Upper lobe of left lung (tissue), 6 donors: ENCODE measurements at regions not wholly inside any gene's neighbourhood (a gene's known extent, or its start where the extent isn't known, plus 50 kb on each side); places are given as distances from the start of the nearest gene placed in this dataset.

Experiments used
- ATAC-seq, 2 donors: fragments of 200-7000 bp; cut with Tn5 transposase; one replicate each; pipeline ENCODE4 v1.9.1; 2022; ENCODE audit warnings: mild to moderate bottlenecking in 2 of 2, moderate library complexity in 2 of 2; ENCODE audit not compliant: low FRiP score in 2 of 2
- DNase-seq, 2 donors: peaks; one replicate each; pipeline ENCODE4 v3.0.0-alpha.2; 2019 to 2020
- H3K27ac ChIP-seq, 4 donors: fragments of 200-600 bp; sonication (generic); one replicate each; pipeline ENCODE4 v1.5.1; 2016 to 2019
- H3K27me3 ChIP-seq, 4 donors: fragments of 200-600 bp; sonication (generic); one replicate each; pipeline ENCODE4 v1.5.1; 2017 to 2019
- H3K36me3 ChIP-seq, 4 donors: fragments of 200-600 bp; sonication (generic); one replicate each; pipeline ENCODE4 v1.5.1; 2016 to 2019
- H3K4me1 ChIP-seq, 4 donors: fragments of 200-600 bp; sonication (generic); one replicate each; pipeline ENCODE4 v1.5.1; 2018 to 2019
- H3K4me3 ChIP-seq, 4 donors: fragments of 200-600 bp; sonication (generic); one replicate each; pipeline ENCODE4 v1.5.1; 2017 to 2019; ENCODE audit warnings: mild to moderate bottlenecking in 2 of 4, moderate library complexity in 1 of 4
- H3K9me3 ChIP-seq, 4 donors: fragments of 200-600 bp; sonication (generic); one replicate each; pipeline ENCODE4 v1.5.1; 2018 to 2019
- EP300 ChIP-seq, 4 donors: sonication (generic); formaldehyde crosslinking; IDR thresholded peaks; one replicate each; pipeline ENCODE4 v1.5.1; 2017; ENCODE audit warnings: antibody characterized with exemption in 4 of 4, control low read depth in 2 of 4
- POLR2A ChIP-seq, 4 donors: fragments of 450-650 bp; IDR thresholded peaks; one replicate each; pipeline ENCODE4 v1.5.1; 2016 to 2017; ENCODE audit warnings: antibody characterized with exemption in 4 of 4, mild to moderate bottlenecking in 2 of 4
- POLR2AphosphoS5 ChIP-seq, 2 donors: sonication (generic); formaldehyde crosslinking; IDR thresholded peaks; one replicate each; pipeline ENCODE4 v1.5.1; 2017; ENCODE audit warnings: antibody characterized with exemption in 2 of 2
- WGBS, 2 donors: methylation state at CpG; one replicate each; pipeline ENCODE4 v1.1.5; 2017 to 2018; 5-methylcytosine and 5-hydroxymethylcytosine counted together
- TF ChIP-seq, protein P1 (sequence below), 6 experiments: fragments of 450-650 bp in 4 of 6; fragments of 200-600 bp in 2 of 6; sonication (generic) in 2 of 6; IDR thresholded peaks; one replicate each; pipeline ENCODE4 v1.5.1; 2016 to 2019; ENCODE audit warnings: antibody characterized with exemption in 6 of 6
- donor health status: DM: no; HTN: no; CAD: no; lungs with moderate emphysema.
- donor health status: DM: no; HTN: yes; CAD: no; lungs with severe emphysema.

DNA sequence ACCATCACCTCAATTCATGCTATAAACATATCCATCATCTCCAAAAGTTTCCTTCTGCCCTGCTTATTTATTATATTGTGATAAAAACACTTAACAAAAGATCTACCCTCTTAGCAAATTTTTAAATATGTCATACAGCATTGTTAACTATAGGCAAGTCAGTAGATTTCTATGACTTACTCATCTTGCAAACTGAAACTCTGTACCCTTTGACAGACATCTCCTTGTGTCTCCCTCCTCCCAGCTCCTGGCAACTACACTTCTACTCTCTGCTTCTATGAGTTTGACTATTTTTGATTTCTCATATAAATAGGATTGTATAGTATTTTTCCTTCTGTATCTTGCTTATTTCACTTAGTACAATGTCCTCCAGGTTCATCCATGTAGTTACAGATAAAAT is 174.8 kb downstream of the TNFSF18 start:
- no peaks in the 10 kb centered on the region for H3K36me3 ChIP-seq
- no peak for DNase-seq
- H3K9me3 ChIP-seq: no peaks in the 10 kb centered on the region
- H3K27me3 ChIP-seq: no peaks in the 10 kb centered on the region
- no peak for ATAC-seq
- no peak overlapping the region for H3K4me3 ChIP-seq
- H3K4me1 ChIP-seq: no peaks in the 10 kb centered on the region
- no peak for TF ChIP-seq POLR2AphosphoS5 (IDR thresholded peaks at IDR 0.05)
- TF ChIP-seq EP300 (IDR thresholded peaks at IDR 0.05): no peak
- TF ChIP-seq POLR2A (IDR thresholded peaks at IDR 0.05): no peak
- TF ChIP-seq, protein P1, sequence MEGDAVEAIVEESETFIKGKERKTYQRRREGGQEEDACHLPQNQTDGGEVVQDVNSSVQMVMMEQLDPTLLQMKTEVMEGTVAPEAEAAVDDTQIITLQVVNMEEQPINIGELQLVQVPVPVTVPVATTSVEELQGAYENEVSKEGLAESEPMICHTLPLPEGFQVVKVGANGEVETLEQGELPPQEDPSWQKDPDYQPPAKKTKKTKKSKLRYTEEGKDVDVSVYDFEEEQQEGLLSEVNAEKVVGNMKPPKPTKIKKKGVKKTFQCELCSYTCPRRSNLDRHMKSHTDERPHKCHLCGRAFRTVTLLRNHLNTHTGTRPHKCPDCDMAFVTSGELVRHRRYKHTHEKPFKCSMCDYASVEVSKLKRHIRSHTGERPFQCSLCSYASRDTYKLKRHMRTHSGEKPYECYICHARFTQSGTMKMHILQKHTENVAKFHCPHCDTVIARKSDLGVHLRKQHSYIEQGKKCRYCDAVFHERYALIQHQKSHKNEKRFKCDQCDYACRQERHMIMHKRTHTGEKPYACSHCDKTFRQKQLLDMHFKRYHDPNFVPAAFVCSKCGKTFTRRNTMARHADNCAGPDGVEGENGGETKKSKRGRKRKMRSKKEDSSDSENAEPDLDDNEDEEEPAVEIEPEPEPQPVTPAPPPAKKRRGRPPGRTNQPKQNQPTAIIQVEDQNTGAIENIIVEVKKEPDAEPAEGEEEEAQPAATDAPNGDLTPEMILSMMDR (IDR thresholded peaks at IDR 0.05): no peak
- no peak overlapping the region for H3K27ac ChIP-seq

DNA sequence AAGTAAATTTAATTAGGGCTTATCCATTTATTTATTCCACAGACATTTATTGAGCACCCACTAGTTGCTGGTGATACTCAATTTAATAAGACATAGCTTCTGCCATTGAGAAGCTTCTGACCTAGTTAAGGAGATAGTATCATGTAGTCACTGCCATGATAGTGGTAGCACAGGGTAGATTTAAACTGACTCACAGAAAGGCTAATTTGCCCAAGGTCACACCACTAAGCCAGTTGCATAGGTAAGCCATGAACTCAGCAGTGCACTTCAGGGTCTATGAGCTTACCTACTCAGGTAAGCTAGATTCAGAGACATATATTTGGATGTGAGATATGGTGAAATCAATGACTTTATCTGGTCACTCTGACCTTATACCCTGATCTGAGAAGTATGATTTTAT is 168.4 kb downstream of the TNFSF18 start:
- Histone ChIP-seq H3K27ac (no peak overlapping the region), H3K4me3 (no peak overlapping the region), H3K4me1 (no peaks in the 10 kb centered on the region), H3K9me3 (no peaks in the 10 kb centered on the region), H3K27me3 (no peaks in the 10 kb centered on the region), H3K36me3 (no peaks in the 10 kb centered on the region)
- TF ChIP-seq POLR2A (IDR thresholded peaks at IDR 0.05) (no peak), POLR2AphosphoS5 (IDR thresholded peaks at IDR 0.05) (no peak), EP300 (IDR thresholded peaks at IDR 0.05) (no peak)
- TF ChIP-seq, protein P1 (IDR thresholded peaks at IDR 0.05): no peak
- DNase-seq (no peak), ATAC-seq (no peak)

DNA sequence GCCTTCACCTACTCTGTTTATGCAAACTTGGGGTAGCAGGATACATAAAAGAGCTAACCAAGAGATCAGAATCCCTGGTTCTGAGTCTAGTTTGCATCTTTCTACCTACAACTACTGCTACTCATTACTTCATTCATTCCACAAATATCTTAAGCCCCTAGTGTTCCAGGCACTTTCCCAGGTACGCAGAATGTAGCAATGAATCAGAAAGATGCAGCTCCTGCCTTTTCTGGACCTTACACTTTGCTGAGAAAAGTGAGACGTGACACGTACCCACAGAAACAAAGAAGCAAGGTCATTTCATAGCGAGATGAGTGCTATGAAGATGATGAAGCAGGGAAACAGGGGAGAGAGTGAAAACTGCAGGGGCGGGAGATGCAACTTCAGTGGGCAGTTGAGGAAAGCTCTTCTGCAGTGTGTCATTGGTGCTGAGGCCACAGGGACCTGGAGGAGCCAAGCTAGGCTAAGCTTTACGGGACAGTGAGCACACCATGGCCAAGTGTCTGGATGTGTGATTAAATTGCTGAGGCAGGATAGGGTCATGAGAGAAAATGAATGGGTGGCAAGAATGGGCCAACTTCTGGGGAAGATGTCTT is 167.9 kb downstream of the TNFSF18 start:
- H3K27me3 ChIP-seq: no peaks in the 10 kb centered on the region
- no peak for DNase-seq
- no peaks in the 10 kb centered on the region for H3K9me3 ChIP-seq
- H3K36me3 ChIP-seq: no peaks in the 10 kb centered on the region
- WGBS, 2 donors: 92 to 95% methylated on average over 6 of the region's 6 CpGs
- no peak overlapping the region for H3K4me3 ChIP-seq
- TF ChIP-seq, protein P1 (IDR thresholded peaks at IDR 0.05): no peak
- TF ChIP-seq EP300 (IDR thresholded peaks at IDR 0.05) (no peak), POLR2AphosphoS5 (IDR thresholded peaks at IDR 0.05) (no peak), POLR2A (IDR thresholded peaks at IDR 0.05) (no peak)
- ATAC-seq: no peak
- no peaks in the 10 kb centered on the region for H3K4me1 ChIP-seq
- H3K27ac ChIP-seq: no peak overlapping the region

DNA sequence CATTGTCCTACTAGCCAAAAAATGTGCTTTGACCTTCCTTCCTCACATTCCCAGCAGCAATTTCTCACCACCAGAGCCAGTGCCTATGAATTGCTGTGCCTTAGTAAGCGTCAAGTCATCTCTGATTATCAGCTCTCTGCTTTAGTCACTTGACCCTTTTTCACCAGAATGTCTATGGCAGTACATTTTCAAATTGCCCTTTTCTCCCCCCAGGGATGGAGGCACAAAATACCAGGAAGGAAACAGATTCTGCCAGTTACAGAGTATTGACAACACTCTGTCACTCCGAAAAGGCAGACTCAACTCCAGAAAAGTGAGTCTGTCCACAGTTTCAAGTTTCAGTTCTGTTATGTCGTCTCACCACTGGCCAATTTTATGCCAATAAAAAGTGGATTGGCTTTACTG is 167.4 kb downstream of the TNFSF18 start:
- Histone ChIP-seq H3K9me3 (no peaks in the 10 kb centered on the region), H3K27ac (no peak overlapping the region), H3K36me3 (no peaks in the 10 kb centered on the region), H3K4me1 (no peaks in the 10 kb centered on the region), H3K27me3 (no peaks in the 10 kb centered on the region), H3K4me3 (no peak overlapping the region)
- ATAC-seq (no peak), DNase-seq (no peak)
- 69 to 74% methylated on average over 3 of the region's 3 CpGs for WGBS, 2 donors
- TF ChIP-seq POLR2AphosphoS5 (IDR thresholded peaks at IDR 0.05): no peak
- TF ChIP-seq POLR2A (IDR thresholded peaks at IDR 0.05): no peak

DNA sequence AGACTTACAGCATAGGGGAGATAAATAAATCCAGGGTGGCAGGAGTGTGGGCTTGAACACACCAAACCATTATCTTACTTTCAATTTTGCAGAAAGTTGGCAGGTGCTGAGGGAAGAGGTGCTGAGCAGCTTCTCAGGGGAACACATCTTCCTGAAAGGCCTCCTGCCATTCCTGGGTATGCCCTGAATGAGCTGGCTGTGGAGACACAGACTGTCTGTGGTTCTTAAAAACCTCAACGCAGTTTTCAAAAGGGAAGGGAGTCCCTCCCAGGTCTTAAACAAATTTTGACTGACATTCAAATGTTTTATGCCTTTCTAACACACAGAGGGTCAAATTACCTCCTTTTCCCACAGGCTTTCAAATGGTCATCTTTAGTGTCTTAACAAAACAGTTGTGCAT is 166.9 kb downstream of the TNFSF18 start:
- TF ChIP-seq POLR2AphosphoS5 (IDR thresholded peaks at IDR 0.05): no peak
- no peak for TF ChIP-seq EP300 (IDR thresholded peaks at IDR 0.05)
- TF ChIP-seq, protein P1 (IDR thresholded peaks at IDR 0.05): no peak
- no peak for TF ChIP-seq POLR2A (IDR thresholded peaks at IDR 0.05)
- Histone ChIP-seq H3K4me3 (no peak overlapping the region), H3K36me3 (no peaks in the 10 kb centered on the region), H3K9me3 (no peaks in the 10 kb centered on the region), H3K27me3 (no peaks in the 10 kb centered on the region), H3K4me1 (no peaks in the 10 kb centered on the region), H3K27ac (no peak overlapping the region)
- ATAC-seq (no peak), DNase-seq (no peak)
- whole genome bisulfite sequencing, 2 donors: 33 to 50% methylated on average over 1 of the region's 1 CpG
